DND-41 (cell line): ENCODE measurements at regions not wholly inside any gene's neighbourhood (a gene's known extent, or its start where the extent isn't known, plus 50 kb on each side); places are given as distances from the start of the nearest gene placed in this dataset.

Source experiments
- CTCF ChIP-seq: IDR thresholded peaks from 2 replicates; pipeline ENCODE4 v1.5.1; 2012; ENCODE audit warnings: borderline replicate concordance, low read length, moderate library complexity, mild to moderate bottlenecking; ENCODE audit not compliant: poor library complexity, severe bottlenecking; ENCODE audit errors: extremely low read depth
- EZH2 ChIP-seq: IDR thresholded peaks from 3 replicates; pipeline ENCODE4 v1.6.1; 2012; ENCODE audit warnings: borderline replicate concordance, low read depth, mild to moderate bottlenecking, moderate library complexity, low read length, inconsistent platforms; ENCODE audit not compliant: severe bottlenecking

- no peak for TF ChIP-seq CTCF
- TF ChIP-seq EZH2 = no peak
Measured at GRCh38 chr7:81487516-81487915, 282.3 kb downstream of the HGF start.
